ENCODE measurements at regions not wholly inside any gene's neighbourhood (a gene's known extent, or its start where the extent isn't known, plus 50 kb on each side); places are given as distances from the start of the nearest gene placed in this dataset.

- intact Hi-C loops (cut with DNase I; ENCODE audit: low total_unique reads), result no loop called here
- H3K4me1 ChIP-seq, result peaks cover 0 to 9% (median 2%) of the 10 kb centered on the region in 4 donors
- 88 to 96% methylated on average over 1 of the region's 1 CpG for WGBS, 2 donors (ENCODE audit: low coverage in 1 of 2)
- H3K9me3 ChIP-seq, result no peaks in the 10 kb centered on the region
- H3K27ac ChIP-seq, result no peak overlapping the region
- H3K27me3 ChIP-seq, result no peaks in the 10 kb centered on the region
- in situ Hi-C loops (cut with MboI; ENCODE audit: low pct_ligation_motif_present in 1 of 4, low pct_unique_long_range_greater_than_20kb in 1 of 4, low sequenced_read_pairs in 3 of 4), result no loop called here
- H3K36me3 ChIP-seq, result no peaks in the 10 kb centered on the region
- no peak overlapping the region for H3K4me3 ChIP-seq
- no peak for TF ChIP-seq EP300 (IDR thresholded peaks at IDR 0.05; ENCODE audit: low read depth)
- no peak for TF ChIP-seq POLR2A (IDR thresholded peaks at IDR 0.05)
- TF ChIP-seq POLR2AphosphoS5 (IDR thresholded peaks at IDR 0.05), result no peak
- no peak for TF ChIP-seq CTCF (IDR thresholded peaks at IDR 0.05)
- DNase-seq, result no peak
These were observed 58.9 kb downstream of the CCDC71L start for GRCh38 chr7:106602062-106602461.

- Histone ChIP-seq H3K9me3 (no peaks in the 10 kb centered on the region), H3K4me3 (no peak overlapping the region), H3K27ac (no peak overlapping the region), H3K4me1 (peaks cover 0 to 9% (median 2%) of the 10 kb centered on the region in 4 donors), H3K36me3 (no peaks in the 10 kb centered on the region), H3K27me3 (no peaks in the 10 kb centered on the region)
- TF ChIP-seq CTCF (IDR thresholded peaks at IDR 0.05) (no peak), POLR2A (IDR thresholded peaks at IDR 0.05) (no peak), EP300 (IDR thresholded peaks at IDR 0.05; ENCODE audit: low read depth) (no peak), POLR2AphosphoS5 (IDR thresholded peaks at IDR 0.05) (no peak)
- WGBS, 2 donors (ENCODE audit: low coverage in 1 of 2), result 80 to 92% methylated on average over 3 of the region's 3 CpGs
- no peak for DNase-seq
- intact Hi-C loops (cut with DNase I; ENCODE audit: low total_unique reads) (no loop called here), in situ Hi-C loops (cut with MboI; ENCODE audit: low pct_ligation_motif_present in 1 of 4, low pct_unique_long_range_greater_than_20kb in 1 of 4, low sequenced_read_pairs in 3 of 4) (no loop called here)
These were observed 60.2 kb downstream of the CCDC71L start for GRCh38 chr7:106600569-106601373.

GRCh38 chr7:106599343-106599698 is 61.6 kb downstream of the CCDC71L start:
- H3K27ac ChIP-seq, result peak overlapping the region in 3 of 4 donors; percentile 14 to 67 (median 36)

More at GRCh38 chr7:106599343-106599698, 61.6 kb downstream of the CCDC71L start:
- peak; percentile 15 for DNase-seq
- WGBS, 2 donors (ENCODE audit: low coverage in 1 of 2), result 31 to 45% methylated on average over 2 to 3 of the region's 3 CpGs
- in situ Hi-C loops (cut with MboI; ENCODE audit: low pct_ligation_motif_present in 1 of 4, low pct_unique_long_range_greater_than_20kb in 1 of 4, low sequenced_read_pairs in 3 of 4) (no loop called here), intact Hi-C loops (cut with DNase I; ENCODE audit: low total_unique reads) (no loop called here)
- Histone ChIP-seq H3K9me3 (no peaks in the 10 kb centered on the region), H3K36me3 (no peaks in the 10 kb centered on the region), H3K4me3 (no peak overlapping the region), H3K27me3 (no peaks in the 10 kb centered on the region), H3K4me1 (peaks cover 0 to 9% (median 2%) of the 10 kb centered on the region in 4 donors)
- TF ChIP-seq POLR2AphosphoS5 (IDR thresholded peaks at IDR 0.05) (peak in 1 of 3 donors; percentile 17), CTCF (IDR thresholded peaks at IDR 0.05) (no peak)
